Globus pallidus (tissue), 1 donor: ENCODE measurements at regions not wholly inside any gene's neighbourhood (a gene's known extent, or its start where the extent isn't known, plus 50 kb on each side); places are given as distances from the start of the nearest gene placed in this dataset.
"Not testable (repeated sequence)": the region's sequence is repeated elsewhere in the genome, so short reads cannot be mapped to it uniquely, and the experiment has no call there.

Experiments
- DNase-seq: peaks from one replicate; pipeline ENCODE4 v3.0.0-alpha.2; 2015; ENCODE audit warnings: low spot score

- DNase-seq: no peak
Observed at GRCh38 chr17:68141050-68141449, 105.5 kb downstream of the KPNA2 start.

DNA sequence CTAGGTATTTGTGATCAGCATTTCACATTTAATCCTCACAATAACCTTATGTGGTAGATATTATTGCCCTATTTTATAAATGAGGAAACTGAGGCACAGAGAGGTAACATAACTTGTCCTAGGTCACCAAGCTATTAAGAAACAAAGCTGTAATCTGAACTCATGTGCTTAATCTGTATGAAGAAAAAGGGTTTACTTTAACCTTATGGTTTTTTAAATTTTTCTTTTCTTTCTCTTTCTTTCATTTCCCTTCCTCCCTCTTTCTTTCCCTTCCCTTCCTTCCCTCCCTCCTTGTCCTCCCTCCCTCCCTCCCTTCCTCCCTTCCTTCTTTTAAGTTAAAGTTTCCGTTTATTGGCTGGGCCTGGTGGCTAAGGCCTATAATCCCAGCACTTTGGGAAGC is 105.2 kb upstream of the AMZ2 start:
- no peak for DNase-seq

DNA sequence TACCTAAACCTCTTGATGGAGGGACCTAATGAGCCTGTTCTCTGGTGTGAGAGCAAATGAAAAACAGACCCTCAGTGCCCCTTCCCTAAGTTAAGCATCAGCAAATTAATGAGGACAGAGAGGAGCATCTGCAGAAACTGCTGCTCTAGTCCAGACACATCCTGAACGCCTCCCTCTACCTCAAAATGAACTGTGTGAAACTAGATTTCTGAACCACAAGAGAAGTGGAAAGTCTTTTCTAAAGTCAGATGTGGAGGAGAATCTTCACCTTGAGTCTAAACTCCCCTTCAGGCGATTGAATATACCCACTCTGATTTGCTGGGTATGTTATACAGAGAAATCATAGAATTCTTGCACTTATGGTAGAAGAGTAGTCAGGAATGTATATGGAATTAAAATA is 104.4 kb upstream of the AMZ2 start:
- DNase-seq: no peak

- DNase-seq: no peak
Observed at GRCh38 chr17:68145088-68145487, 102.8 kb upstream of the AMZ2 start.

- no peak for DNase-seq
Observed at GRCh38 chr17:68148936-68149335, 98.9 kb upstream of the AMZ2 start.

- no peak for DNase-seq
Observed at GRCh38 chr17:68152161-68152571, 95.7 kb upstream of the AMZ2 start.

- DNase-seq: no peak
Observed at GRCh38 chr17:68155692-68156091, 92.2 kb upstream of the AMZ2 start.

GRCh38 chr17:68161644-68162428 is 86.0 kb upstream of the AMZ2 start:
- DNase-seq: no peak

DNA sequence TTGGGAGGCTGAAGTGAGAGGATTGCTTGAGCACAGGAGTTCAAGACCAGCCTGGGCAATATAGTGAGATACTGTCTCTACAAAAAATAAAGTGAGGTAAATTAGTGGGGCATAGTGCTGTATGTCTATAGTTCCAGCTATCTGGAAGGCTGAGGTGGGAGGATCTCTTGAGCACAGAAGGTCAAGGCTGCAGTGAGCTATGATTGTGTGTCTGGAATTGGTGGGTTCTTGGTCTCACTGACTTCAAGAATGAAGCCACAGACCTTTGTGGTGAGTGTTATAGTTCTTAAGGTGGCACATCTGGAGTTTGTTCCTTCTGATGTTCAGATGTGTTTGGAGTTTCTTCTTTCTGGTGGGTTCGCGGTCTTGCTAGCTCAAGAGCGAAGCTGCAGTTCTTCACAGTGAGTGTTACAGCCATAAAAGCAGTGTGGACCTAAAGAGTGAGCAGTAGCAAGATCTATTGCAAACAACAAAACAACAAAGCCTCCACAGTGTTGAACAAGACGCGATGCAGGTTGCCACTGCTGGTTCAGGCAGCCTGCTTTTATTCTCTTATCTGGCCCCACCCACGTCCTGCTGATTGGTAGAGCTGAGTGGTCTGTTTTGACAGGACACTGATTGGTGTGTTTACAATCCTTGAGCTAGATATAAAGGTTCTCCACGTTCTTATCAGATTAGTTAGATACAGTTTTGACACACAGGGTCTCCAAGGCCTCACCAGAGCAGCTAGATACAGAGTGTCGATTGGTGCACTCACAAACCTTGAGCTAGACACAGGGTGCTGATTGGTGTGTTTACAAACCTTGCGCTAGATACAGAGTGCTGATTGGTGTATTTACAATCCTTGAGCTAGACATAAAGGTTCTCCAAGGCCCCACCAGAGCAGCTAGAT is 79.3 kb upstream of the AMZ2 start:
- not testable (repeated sequence) for DNase-seq

DNA sequence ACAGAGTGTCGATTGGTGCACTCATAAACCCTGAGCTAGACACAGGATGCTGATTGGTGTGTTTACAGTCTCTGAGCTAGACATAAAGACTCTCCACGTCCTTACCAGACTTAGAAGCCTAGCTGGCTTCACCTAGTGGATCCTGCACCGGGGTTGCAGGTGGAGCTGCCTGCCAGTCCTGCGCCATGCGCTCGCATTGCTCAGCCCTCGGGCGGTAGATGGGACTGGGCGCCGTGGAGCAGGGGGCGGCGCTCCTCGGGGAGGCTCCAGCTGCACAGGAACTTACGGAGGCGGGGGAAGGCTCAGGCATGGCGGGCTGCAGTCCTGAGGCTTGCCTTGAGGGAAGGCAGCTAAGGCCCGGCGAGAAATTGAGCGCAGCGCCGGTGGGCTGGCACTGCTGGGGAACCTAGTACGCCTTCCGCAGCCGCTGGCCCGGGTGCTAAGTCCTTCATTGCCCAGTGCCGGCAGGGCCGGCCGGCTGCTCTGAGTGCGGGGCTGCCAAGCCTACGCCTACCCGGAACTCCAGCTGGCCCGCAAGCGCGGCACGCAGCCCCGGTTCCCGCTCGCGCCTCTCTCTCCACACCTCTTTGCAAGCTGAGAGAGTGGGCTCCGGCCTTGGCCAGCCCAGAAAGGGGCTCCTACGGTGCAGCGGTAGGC is 78.5 kb upstream of the AMZ2 start:
- not testable (repeated sequence) for DNase-seq

DNA sequence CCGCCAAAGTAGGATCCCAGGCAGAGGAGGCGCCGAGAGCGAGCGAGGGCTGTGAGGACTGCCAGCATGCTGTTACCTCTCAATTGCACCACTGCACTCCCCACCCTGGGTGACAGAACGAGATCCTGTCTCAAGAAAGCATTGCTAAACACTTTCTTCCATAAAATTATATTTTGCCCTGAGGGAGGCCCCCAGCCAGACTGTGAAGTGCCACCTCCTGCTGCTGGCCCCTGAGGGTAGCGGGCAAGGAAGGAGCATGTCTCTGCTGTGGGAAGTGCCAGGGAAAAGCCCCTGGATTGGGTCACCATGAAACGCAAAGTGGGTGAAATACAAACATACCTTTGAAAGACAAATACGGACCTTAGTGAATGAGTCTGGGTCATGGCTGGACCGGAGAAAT is 78.0 kb upstream of the AMZ2 start:
- DNase-seq: no peak

- DNase-seq: no peak
Observed at GRCh38 chr17:68170246-68170645, 77.6 kb upstream of the AMZ2 start.

GRCh38 chr17:68172461-68172954 is 75.3 kb upstream of the AMZ2 start:
- peak; percentile 54 for DNase-seq

DNA sequence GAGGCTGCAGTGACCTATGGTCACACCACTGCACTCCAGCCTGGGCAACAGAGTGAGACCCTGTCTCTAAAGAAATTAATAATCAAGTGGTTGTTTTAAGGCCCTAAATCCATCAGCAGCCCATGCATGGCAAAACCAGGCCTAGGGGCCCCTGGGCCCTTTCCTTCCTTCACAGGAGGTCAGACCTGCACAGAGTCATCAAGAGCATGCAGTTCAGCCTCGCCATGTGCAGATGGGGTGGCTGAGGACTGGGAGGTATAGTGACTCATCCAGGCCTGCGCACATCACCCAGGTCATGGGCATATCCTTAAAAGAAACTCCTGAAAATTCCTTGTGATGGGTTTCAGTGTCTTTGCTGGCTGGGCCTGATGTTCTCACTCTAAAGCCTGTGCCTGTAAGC is 72.4 kb upstream of the AMZ2 start:
- no peak for DNase-seq

DNA sequence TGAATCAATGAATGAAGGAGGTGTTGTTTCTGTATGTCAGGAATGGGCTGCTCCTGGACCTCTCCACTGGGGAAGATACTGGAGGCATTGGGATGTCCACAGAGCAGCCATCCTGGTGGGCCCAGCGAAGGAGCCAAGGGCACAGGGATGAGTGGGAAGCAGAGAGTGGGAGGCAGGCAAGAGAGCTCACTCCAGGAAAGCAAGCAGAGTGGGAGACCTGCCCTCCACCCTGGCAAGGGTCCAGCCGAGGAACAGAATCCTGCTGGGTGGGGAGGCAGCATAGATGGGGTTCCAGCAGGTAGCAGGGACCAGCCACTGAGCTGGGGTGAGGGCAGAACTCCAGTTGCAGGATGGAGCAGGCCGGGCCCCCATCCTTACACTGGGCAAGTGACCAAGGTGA is 71.9 kb upstream of the AMZ2 start:
- no peak for DNase-seq

DNA sequence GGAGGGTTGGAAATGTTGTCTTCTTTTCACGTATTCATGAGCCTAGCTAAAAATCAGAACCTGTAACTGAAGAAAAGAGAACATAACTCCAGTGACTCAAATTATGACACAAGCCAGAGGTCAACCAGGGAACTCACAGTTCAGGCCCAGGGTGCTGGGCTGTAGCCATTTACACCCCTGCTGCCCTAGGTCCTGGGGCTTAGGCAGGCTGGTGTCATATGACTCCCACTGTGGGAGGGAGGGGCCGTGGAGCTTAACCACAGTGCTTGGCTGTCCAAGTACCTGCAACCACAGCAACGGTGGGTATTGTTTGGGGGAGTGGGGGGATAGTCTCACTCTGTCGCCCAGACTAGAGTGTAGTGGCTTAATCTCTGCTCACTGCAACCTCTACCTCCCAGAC is 71.1 kb upstream of the AMZ2 start:
- no peak for DNase-seq

- no peak for DNase-seq
Observed at GRCh38 chr17:68178831-68179230, 69.0 kb upstream of the AMZ2 start.

GRCh38 chr17:68179236-68179925 is 68.5 kb upstream of the AMZ2 start:
- no peak for DNase-seq

DNA sequence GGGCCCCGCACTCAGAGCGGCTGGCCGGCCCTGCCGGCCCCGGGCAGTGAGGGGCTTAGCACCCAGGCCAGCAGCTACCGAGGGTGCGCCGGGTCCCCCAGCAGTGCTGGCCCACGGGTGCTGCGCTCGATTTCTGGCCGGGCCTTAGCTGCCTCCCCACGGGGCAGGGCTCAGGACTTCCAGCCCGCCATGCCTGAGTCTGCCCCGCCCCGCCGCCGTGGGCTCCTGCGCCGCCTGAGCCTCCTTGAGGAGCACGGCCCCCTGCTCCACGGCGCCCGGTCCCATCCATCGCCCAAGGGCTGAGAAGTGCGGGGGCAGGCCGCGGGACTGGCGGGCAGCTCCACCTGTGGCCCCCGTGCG is 67.9 kb upstream of the AMZ2 start:
- no peak for DNase-seq

GRCh38 chr17:68182011-68182306 is 65.9 kb upstream of the AMZ2 start:
- no peak for DNase-seq

DNA sequence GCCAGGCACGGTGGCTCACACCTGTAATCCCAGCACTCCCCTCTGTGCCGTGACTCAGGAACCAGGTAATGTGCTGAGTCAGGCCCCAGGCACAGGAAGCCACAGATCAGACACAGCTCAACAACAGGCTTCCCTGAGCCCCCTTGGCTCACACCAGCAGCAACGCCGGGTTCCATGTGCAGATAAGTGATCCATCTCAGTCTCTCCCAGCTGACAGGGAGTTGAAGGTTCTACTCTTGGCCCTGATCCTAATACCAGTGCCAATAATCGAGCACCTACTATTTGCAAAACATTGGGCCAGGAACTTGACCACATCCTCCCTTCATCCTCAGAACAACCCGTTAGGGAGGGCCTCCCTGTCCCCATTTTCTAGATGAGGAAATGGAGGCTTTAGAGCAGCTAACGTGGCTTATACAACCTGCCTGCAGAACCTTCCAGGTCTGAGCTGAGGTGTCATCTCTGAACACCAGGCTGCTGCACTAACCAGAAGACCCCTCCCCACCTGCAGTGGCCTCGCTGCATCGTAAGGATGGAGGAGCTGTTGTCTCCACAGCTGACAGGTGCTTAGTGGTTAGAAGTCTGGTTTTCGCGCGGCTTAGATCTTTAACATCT is 64.8 kb upstream of the AMZ2 start:
- DNase-seq: no peak

- DNase-seq: no peak
Observed at GRCh38 chr17:68184141-68184571, 63.7 kb upstream of the AMZ2 start.
